Mucosa of descending colon (tissue), 3 donors: ENCODE measurements at regions not wholly inside any gene's neighbourhood (a gene's known extent, or its start where the extent isn't known, plus 50 kb on each side); places are given as distances from the start of the nearest gene placed in this dataset.

Source experiments
- ATAC-seq: fragments of 200-7000 bp; cut with Tn5 transposase; one replicate; pipeline ENCODE4 v1.9.1; 2020; ENCODE audit warnings: mild to moderate bottlenecking, moderate library complexity
- DNase-seq, 3 donors: peaks; one replicate each; pipeline ENCODE4 v3.0.0-alpha.2; 2020
- H3K36me3 ChIP-seq: fragments of 200-600 bp; one replicate; pipeline ENCODE4 v1.8.0; 2021; ENCODE audit warnings: low read depth, mild to moderate bottlenecking
- H3K4me1 ChIP-seq: fragments of 200-600 bp; one replicate; pipeline ENCODE4 v1.8.0; 2021; ENCODE audit warnings: low read depth, mild to moderate bottlenecking
- H3K4me3 ChIP-seq: fragments of 200-600 bp; one replicate; pipeline ENCODE4 v1.8.0; 2021; ENCODE audit warnings: mild to moderate bottlenecking
- H3K9me3 ChIP-seq: fragments of 200-600 bp; one replicate; pipeline ENCODE4 v1.8.0; 2021; ENCODE audit warnings: mild to moderate bottlenecking
- intact Hi-C, 2 donors: fragments of 100-400 bp; cut with DNase I in 1 of 2; cut with micrococcal nuclease in 1 of 2; formaldehyde crosslinking; loops; one replicate each; pipeline versions ENCODE4 v1.11.0 to v1.11.1; 2022; cut with DNase I, micrococcal nuclease
- TF ChIP-seq, protein P1 (sequence below): fragments of 200-600 bp; IDR thresholded peaks from one replicate; pipeline ENCODE4 v1.8.0; 2022; ENCODE audit warnings: antibody characterized with exemption, mild to moderate bottlenecking
- donor health status: DM: no; HTN: no; CAD: no; lungs with moderate emphysema.
- donor health status: DM: no; HTN: no; CAD: no.
- donor health status: DM: no; HTN: yes; CAD: no.

GRCh38 chr6:33967966-33968724 lies 164.3 kb upstream of the MLN start:
- no peak overlapping the region for H3K4me3 ChIP-seq
- intact Hi-C loops = no loop called here
- H3K9me3 ChIP-seq = peaks cover 7% of the 10 kb centered on the region
- H3K4me1 ChIP-seq = no peaks in the 10 kb centered on the region
- peak; percentile 83 for ATAC-seq
- TF ChIP-seq, protein P1, sequence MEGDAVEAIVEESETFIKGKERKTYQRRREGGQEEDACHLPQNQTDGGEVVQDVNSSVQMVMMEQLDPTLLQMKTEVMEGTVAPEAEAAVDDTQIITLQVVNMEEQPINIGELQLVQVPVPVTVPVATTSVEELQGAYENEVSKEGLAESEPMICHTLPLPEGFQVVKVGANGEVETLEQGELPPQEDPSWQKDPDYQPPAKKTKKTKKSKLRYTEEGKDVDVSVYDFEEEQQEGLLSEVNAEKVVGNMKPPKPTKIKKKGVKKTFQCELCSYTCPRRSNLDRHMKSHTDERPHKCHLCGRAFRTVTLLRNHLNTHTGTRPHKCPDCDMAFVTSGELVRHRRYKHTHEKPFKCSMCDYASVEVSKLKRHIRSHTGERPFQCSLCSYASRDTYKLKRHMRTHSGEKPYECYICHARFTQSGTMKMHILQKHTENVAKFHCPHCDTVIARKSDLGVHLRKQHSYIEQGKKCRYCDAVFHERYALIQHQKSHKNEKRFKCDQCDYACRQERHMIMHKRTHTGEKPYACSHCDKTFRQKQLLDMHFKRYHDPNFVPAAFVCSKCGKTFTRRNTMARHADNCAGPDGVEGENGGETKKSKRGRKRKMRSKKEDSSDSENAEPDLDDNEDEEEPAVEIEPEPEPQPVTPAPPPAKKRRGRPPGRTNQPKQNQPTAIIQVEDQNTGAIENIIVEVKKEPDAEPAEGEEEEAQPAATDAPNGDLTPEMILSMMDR = no peak
- no peaks in the 10 kb centered on the region for H3K36me3 ChIP-seq
- peak in 2 of 3 donors; percentile 49 to 52 for DNase-seq

DNA sequence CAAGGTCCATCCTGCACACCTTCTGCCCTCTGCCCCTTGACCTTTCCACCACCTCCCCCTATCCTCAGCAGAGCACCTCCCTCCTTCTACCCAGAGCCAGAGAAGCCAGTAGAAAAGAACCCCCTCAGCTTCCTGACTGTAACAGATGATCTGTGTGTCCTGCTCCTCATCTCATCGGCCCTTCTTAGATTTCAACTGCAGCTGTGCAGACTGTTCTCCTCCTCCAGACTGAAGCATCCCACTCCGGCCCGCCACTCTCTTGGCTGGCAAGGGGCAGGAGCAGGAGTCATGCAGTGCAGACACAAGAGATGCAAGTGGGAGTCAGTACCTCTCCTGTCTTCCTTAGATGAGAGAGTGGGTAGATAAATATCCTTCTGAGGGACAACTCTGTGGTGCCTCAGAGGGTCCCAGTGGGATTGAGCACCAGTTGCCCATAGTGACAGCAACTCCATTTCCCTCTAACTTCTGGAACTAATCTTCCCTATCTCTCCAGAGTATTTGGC lies 163.5 kb upstream of the MLN start:
- H3K4me3 ChIP-seq = no peak overlapping the region
- intact Hi-C loops = no loop called here
- DNase-seq (peak in 1 of 3 donors; percentile 1), ATAC-seq (no peak)
- no peaks in the 10 kb centered on the region for H3K4me1 ChIP-seq
- H3K36me3 ChIP-seq = no peaks in the 10 kb centered on the region
- TF ChIP-seq, protein P1 = no peak
- H3K9me3 ChIP-seq = peaks cover 3% of the 10 kb centered on the region

GRCh38 chr6:33966536-33966935 lies 162.7 kb upstream of the MLN start:
- intact Hi-C loops = no loop called here
- TF ChIP-seq, protein P1 = no peak
- no peak overlapping the region for H3K4me3 ChIP-seq
- H3K9me3 ChIP-seq = no peaks in the 10 kb centered on the region
- ATAC-seq (no peak), DNase-seq (no peak)
- H3K4me1 ChIP-seq = no peaks in the 10 kb centered on the region
- H3K36me3 ChIP-seq = no peaks in the 10 kb centered on the region

DNA sequence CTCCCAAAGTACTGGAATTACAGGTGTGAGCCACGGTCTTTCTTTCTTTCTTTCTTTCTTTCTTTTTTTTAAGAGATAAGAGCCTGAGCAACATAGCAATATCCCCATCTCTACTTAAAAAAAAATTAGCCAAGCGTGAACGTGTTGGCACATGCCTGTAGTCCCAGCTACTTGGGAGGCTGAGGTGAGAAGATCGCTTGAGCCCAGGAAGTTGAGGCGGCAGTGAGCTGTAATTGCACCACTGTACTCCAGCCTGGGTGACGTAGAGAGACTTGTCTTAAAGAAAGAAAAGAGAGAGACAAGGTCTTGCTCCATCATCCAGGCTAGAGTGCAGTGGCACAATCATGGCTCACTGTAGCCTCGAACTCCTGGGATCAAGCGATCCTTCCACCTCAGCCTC lies 162.0 kb upstream of the MLN start:
- Histone ChIP-seq H3K9me3 (no peaks in the 10 kb centered on the region), H3K4me3 (no peak overlapping the region), H3K36me3 (no peaks in the 10 kb centered on the region), H3K4me1 (no peaks in the 10 kb centered on the region)
- DNase-seq (no peak), ATAC-seq (no peak)
- intact Hi-C loops = no loop called here
- TF ChIP-seq, protein P1 = no peak

DNA sequence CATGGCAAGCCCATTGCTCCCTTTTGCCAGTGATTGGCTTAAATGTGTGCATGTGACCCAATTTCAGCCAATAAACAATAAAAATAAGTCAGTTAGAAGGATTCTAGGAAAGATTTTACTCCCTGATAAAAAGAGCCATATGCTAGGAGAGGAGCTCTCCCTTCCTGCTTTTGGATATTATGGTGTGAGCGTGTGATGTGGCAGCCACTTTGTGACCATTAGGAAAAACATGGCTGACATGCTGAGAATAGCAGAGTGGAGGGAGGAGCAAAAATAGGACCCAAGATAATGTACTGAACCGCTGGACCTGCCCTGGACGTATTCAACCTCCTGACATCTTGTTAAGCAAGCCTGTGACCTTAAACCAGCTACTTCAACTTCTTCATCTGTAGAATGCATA lies 160.6 kb upstream of the MLN start:
- TF ChIP-seq, protein P1 = no peak

More for the DNA sequence above, 160.6 kb upstream of the MLN start:
- Histone ChIP-seq H3K36me3 (no peaks in the 10 kb centered on the region), H3K4me1 (no peaks in the 10 kb centered on the region), H3K9me3 (no peaks in the 10 kb centered on the region), H3K4me3 (no peak overlapping the region)
- intact Hi-C loops = no loop called here
- ATAC-seq (no peak), DNase-seq (no peak)
